Fibroblast of lung (primary cell): ENCODE measurements at regions not wholly inside any gene's neighbourhood (a gene's known extent, or its start where the extent isn't known, plus 50 kb on each side); places are given as distances from the start of the nearest gene placed in this dataset.

Source experiments
- DNase-seq, 2 donors: peaks; one replicate each; pipeline versions ENCODE4 v3.0.0 to v3.0.0-alpha.2; 2010; ENCODE audit warnings: low read depth in 2 of 2
- H2AFZ ChIP-seq: 2 replicates; pipeline ENCODE4 v1.5.1; 2012; ENCODE audit warnings: low read length, control low read depth, inconsistent platforms
- H3K27ac ChIP-seq: 2 replicates; pipeline ENCODE4 v1.5.1; 2011; ENCODE audit warnings: low read length, control low read depth; ENCODE audit not compliant: insufficient read depth
- H3K27me3 ChIP-seq: 2 replicates; pipeline ENCODE4 v1.5.1; 2011; ENCODE audit warnings: mild to moderate bottlenecking, low read length; ENCODE audit not compliant: control insufficient read depth, insufficient read depth
- H3K36me3 ChIP-seq: 2 replicates; pipeline ENCODE4 v1.5.1; 2011; ENCODE audit warnings: low read length; ENCODE audit not compliant: control insufficient read depth, insufficient read depth
- H3K4me1 ChIP-seq: 2 replicates; pipeline ENCODE4 v1.5.1; 2011; ENCODE audit warnings: low read length; ENCODE audit not compliant: control insufficient read depth, insufficient read depth; ENCODE audit errors: extremely low read depth
- H3K4me2 ChIP-seq: 2 replicates; pipeline ENCODE4 v1.5.1; 2011; ENCODE audit warnings: low read length, control low read depth; ENCODE audit not compliant: insufficient read depth; ENCODE audit errors: extremely low read depth
- H3K4me3 ChIP-seq, 4 experiments: fragments of 200-600 bp in 1 of 4; sonication (generic) in 1 of 4; replicated peaks in 1 of 4; 2 replicates each; pipeline ENCODE4 v1.5.1; 2011 to 2016; ENCODE audit warnings: low read length in 4 of 4, low read depth in 3 of 4, mild to moderate bottlenecking in 3 of 4, control low read depth in 2 of 4, inconsistent platforms in 1 of 4, mixed read lengths in 1 of 4; ENCODE audit not compliant: insufficient read depth in 1 of 4; ENCODE audit errors: control extremely low read depth in 1 of 4
- H3K79me2 ChIP-seq: 2 replicates; pipeline ENCODE4 v1.5.1; 2012; ENCODE audit warnings: mild to moderate bottlenecking, low read length, inconsistent platforms; ENCODE audit not compliant: control insufficient read depth, insufficient read depth
- H3K9ac ChIP-seq: 2 replicates; pipeline ENCODE4 v1.5.1; 2011; ENCODE audit warnings: mild to moderate bottlenecking, low read length, control low read depth; ENCODE audit not compliant: insufficient read depth
- H3K9me3 ChIP-seq: 2 replicates; pipeline ENCODE4 v1.5.1; 2012; ENCODE audit warnings: low read depth, low read length; ENCODE audit not compliant: control insufficient read depth, insufficient read depth
- H4K20me1 ChIP-seq: 2 replicates; pipeline ENCODE4 v1.5.1; 2011; ENCODE audit warnings: low read length; ENCODE audit not compliant: control insufficient read depth, insufficient read depth; ENCODE audit errors: extremely low read depth
- EZH2 ChIP-seq: IDR thresholded peaks from 2 replicates; pipeline ENCODE4 v1.5.1; 2012; ENCODE audit warnings: low read length, control low read depth, mild to moderate bottlenecking; ENCODE audit errors: missing control alignments
- TF ChIP-seq, protein P1 (sequence below), 2 donors: IDR thresholded peaks in 1 of 2; conservative IDR thresholded peaks in 1 of 2; 1 replicate in 1 of 2; 2 replicates in 1 of 2; pipeline ENCODE4 v1.5.1; 2011 to 2012; ENCODE audit warnings: low read length in 2 of 2, control low read depth in 1 of 2, inconsistent platforms in 1 of 2, low read depth in 1 of 2, mild to moderate bottlenecking in 1 of 2

DNA sequence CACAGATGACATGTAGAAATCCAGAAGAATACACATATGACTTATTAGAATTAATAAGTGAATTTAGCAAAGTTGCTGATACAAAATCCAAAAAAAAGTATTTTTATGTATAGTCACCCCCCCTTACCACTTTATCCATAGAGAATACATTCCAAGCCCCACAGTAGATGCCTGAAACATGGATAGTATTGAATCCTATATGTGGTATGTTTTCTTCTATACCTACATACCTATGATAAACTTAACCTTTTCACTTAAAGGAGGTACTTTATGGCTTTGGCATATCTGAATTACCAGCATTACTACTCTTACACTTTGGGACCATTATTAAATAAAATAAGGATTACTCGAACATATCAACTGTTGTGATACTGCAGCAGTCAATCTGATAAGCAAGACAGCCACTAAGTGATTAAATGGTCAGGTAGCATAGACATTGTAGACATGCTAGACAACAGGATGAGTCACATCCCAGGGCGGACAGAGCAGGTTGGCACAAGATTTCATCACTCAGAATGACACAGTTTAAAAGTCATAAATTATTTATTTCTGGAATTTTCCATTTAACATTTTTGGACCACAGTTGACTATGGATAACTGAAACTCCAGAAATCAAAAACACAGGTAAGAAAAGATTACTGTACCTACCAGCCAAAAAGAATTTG is 208.2 kb upstream of the CHAC2 start:
- Histone ChIP-seq H3K9me3 (no peaks in the 10 kb centered on the region), H2AFZ (no peak overlapping the region), H3K79me2 (no peaks in the 10 kb centered on the region), H3K27ac (no peak overlapping the region), H3K4me3 (no peak overlapping the region), H3K4me2 (no peak overlapping the region), H3K27me3 (no peaks in the 10 kb centered on the region), H3K4me1 (no peaks in the 10 kb centered on the region), H3K9ac (no peak overlapping the region), H3K36me3 (no peaks in the 10 kb centered on the region), H4K20me1 (no peaks in the 10 kb centered on the region)
- DNase-seq, result peak in 1 of 2 donors; percentile 7
- TF ChIP-seq, protein P1, sequence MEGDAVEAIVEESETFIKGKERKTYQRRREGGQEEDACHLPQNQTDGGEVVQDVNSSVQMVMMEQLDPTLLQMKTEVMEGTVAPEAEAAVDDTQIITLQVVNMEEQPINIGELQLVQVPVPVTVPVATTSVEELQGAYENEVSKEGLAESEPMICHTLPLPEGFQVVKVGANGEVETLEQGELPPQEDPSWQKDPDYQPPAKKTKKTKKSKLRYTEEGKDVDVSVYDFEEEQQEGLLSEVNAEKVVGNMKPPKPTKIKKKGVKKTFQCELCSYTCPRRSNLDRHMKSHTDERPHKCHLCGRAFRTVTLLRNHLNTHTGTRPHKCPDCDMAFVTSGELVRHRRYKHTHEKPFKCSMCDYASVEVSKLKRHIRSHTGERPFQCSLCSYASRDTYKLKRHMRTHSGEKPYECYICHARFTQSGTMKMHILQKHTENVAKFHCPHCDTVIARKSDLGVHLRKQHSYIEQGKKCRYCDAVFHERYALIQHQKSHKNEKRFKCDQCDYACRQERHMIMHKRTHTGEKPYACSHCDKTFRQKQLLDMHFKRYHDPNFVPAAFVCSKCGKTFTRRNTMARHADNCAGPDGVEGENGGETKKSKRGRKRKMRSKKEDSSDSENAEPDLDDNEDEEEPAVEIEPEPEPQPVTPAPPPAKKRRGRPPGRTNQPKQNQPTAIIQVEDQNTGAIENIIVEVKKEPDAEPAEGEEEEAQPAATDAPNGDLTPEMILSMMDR (conservative IDR thresholded peaks at IDR 0.05 in 1 of 2, IDR thresholded peaks at IDR 0.05 in 1 of 2; ENCODE audit: low read depth in 1 of 2, low read length in 2 of 2), result no peak
- TF ChIP-seq EZH2, result no peak

DNA sequence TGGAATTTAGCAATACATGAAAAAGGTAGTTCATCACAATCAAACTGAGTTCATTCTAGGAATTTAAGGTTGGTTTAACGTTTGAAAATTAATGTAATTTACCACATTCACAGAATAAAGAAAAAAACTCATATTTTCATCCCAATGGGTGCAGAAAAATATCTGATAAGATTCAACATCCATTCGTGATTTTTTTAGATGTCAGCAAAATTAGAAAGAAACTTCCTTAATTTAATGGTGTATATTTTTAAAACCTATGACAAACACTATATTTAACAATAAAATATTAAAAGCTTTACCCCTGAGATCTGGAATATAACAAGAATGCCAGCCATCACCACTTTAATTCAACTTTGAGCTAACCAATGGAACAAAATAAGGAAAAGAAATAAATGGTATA is 208.7 kb upstream of the CHAC2 start:
- Histone ChIP-seq H3K4me1 (no peaks in the 10 kb centered on the region), H3K9me3 (no peaks in the 10 kb centered on the region), H3K27ac (no peak overlapping the region), H3K4me3 (no peak overlapping the region), H3K9ac (no peak overlapping the region), H2AFZ (no peak overlapping the region), H3K27me3 (no peaks in the 10 kb centered on the region), H4K20me1 (no peaks in the 10 kb centered on the region), H3K79me2 (no peaks in the 10 kb centered on the region), H3K36me3 (no peaks in the 10 kb centered on the region), H3K4me2 (no peak overlapping the region)
- DNase-seq, result no peak
- no peak for TF ChIP-seq EZH2
- TF ChIP-seq, protein P1 (conservative IDR thresholded peaks at IDR 0.05 in 1 of 2, IDR thresholded peaks at IDR 0.05 in 1 of 2; ENCODE audit: low read depth in 1 of 2, low read length in 2 of 2), result no peak

DNA sequence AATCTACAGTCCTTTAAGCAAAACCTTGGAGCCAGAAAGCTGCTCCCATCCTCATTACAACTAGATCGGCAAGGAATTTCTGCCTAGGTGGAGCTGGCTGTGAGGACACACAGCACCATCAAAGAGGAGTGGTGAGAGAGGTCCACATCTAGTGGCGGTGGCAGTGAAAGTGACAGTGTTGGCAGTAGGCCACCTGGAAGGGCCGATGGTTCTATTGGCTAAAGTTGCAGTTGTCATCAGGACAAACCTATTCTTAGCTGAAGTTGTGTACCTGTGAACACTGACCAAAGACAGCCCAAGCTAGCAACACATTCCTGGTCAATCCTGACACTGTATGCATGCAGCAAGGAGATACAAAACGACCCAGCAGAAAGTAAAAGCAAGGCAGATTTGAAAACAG is 218.1 kb upstream of the CHAC2 start:
- Histone ChIP-seq H3K4me3 (no peak overlapping the region), H3K36me3 (no peaks in the 10 kb centered on the region), H3K27ac (no peak overlapping the region), H3K9ac (no peak overlapping the region), H3K4me1 (no peaks in the 10 kb centered on the region), H3K9me3 (no peaks in the 10 kb centered on the region), H3K4me2 (no peak overlapping the region), H3K79me2 (no peaks in the 10 kb centered on the region), H3K27me3 (no peaks in the 10 kb centered on the region), H2AFZ (no peak overlapping the region), H4K20me1 (no peaks in the 10 kb centered on the region)
- no peak for DNase-seq
- no peak for TF ChIP-seq EZH2
- TF ChIP-seq, protein P1 (conservative IDR thresholded peaks at IDR 0.05 in 1 of 2, IDR thresholded peaks at IDR 0.05 in 1 of 2; ENCODE audit: low read depth in 1 of 2, low read length in 2 of 2), result no peak
